HTR-8/SVneo (cell line): ENCODE measurements at regions not wholly inside any gene's neighbourhood (a gene's known extent, or its start where the extent isn't known, plus 50 kb on each side); places are given as distances from the start of the nearest gene placed in this dataset.
A peak's percentile ranks its signal among the peaks of the same experiment; 100 is the strongest.
"Not testable (repeated sequence)": the region's sequence is repeated elsewhere in the genome, so short reads cannot be mapped to it uniquely, and the experiment has no call there.

Experiments
- DNase-seq: peaks from one replicate; pipeline ENCODE4 v3.0.0; 2011; ENCODE audit warnings: low spot score, mixed read lengths; ENCODE audit not compliant: insufficient read length
- FAIRE-seq: peaks from 2 replicates; lab custom pipeline; 2011; peaks lifted over from hg19 to GRCh38; lab: Jason Lieb, UNC

GRCh38 chr12:19801941-19802340, 362.6 kb downstream of the AEBP2 start:
- DNase-seq: no peak
- no peak for FAIRE-seq

GRCh38 chr12:19802915-19803314, 363.6 kb downstream of the AEBP2 start:
- FAIRE-seq (no peak), DNase-seq (no peak)

GRCh38 chr12:19804737-19805136, 365.4 kb downstream of the AEBP2 start:
- FAIRE-seq: no peak
- no peak for DNase-seq

- FAIRE-seq: no peak
These were observed 369.1 kb downstream of the AEBP2 start for GRCh38 chr12:19808371-19808770.

GRCh38 chr12:19810213-19810612, 370.9 kb downstream of the AEBP2 start:
- DNase-seq: no peak
- no peak for FAIRE-seq

More at GRCh38 chr12:19808371-19808770, 369.1 kb downstream of the AEBP2 start:
- DNase-seq: no peak

GRCh38 chr12:19811922-19812321, 372.6 kb downstream of the AEBP2 start:
- no peak for FAIRE-seq
- DNase-seq: no peak

- no peak for FAIRE-seq
- no peak for DNase-seq
These were observed 379.9 kb downstream of the AEBP2 start for GRCh38 chr12:19819231-19819630.

GRCh38 chr12:19822476-19822875, 383.2 kb downstream of the AEBP2 start:
- DNase-seq (no peak), FAIRE-seq (no peak)

- DNase-seq, FAIRE-seq: not testable (repeated sequence)
These were observed 384.0 kb downstream of the AEBP2 start for GRCh38 chr12:19823326-19823725.

GRCh38 chr12:19826980-19827550, 387.8 kb downstream of the AEBP2 start:
- FAIRE-seq (no peak), DNase-seq (no peak)

GRCh38 chr12:19829100-19829853, 390.0 kb downstream of the AEBP2 start:
- FAIRE-seq: no peak

GRCh38 chr12:19830446-19830845, 391.2 kb downstream of the AEBP2 start:
- no peak for DNase-seq
- FAIRE-seq: no peak

More at GRCh38 chr12:19829100-19829853, 390.0 kb downstream of the AEBP2 start:
- no peak for DNase-seq

- DNase-seq (no peak), FAIRE-seq (no peak)
These were observed 394.6 kb downstream of the AEBP2 start for GRCh38 chr12:19833775-19834501.

GRCh38 chr12:19834592-19834991, 395.3 kb downstream of the AEBP2 start:
- no peak for DNase-seq
- no peak for FAIRE-seq

- FAIRE-seq (no peak), DNase-seq (no peak)
These were observed 396.8 kb downstream of the AEBP2 start for GRCh38 chr12:19836056-19836455.

- DNase-seq (no peak), FAIRE-seq (no peak)
These were observed 397.2 kb downstream of the AEBP2 start for GRCh38 chr12:19836456-19836855.

- no peak for FAIRE-seq
- DNase-seq: no peak
These were observed 398.3 kb downstream of the AEBP2 start for GRCh38 chr12:19837543-19837942.

GRCh38 chr12:19841451-19841850, 402.2 kb downstream of the AEBP2 start:
- FAIRE-seq: no peak
- DNase-seq: no peak

- no peak for FAIRE-seq
These were observed 402.8 kb downstream of the AEBP2 start for GRCh38 chr12:19842116-19842515.

GRCh38 chr12:19844224-19844623, 404.9 kb downstream of the AEBP2 start:
- DNase-seq: no peak
- no peak for FAIRE-seq

More at GRCh38 chr12:19842116-19842515, 402.8 kb downstream of the AEBP2 start:
- no peak for DNase-seq

- peak; percentile 14 for DNase-seq
- no peak for FAIRE-seq
These were observed 407.3 kb downstream of the AEBP2 start for GRCh38 chr12:19846574-19846973.
